Pancreas (tissue), 10 donors: ENCODE measurements at regions not wholly inside any gene's neighbourhood (a gene's known extent, or its start where the extent isn't known, plus 50 kb on each side); places are given as distances from the start of the nearest gene placed in this dataset.
A peak's percentile ranks its signal among the peaks of the same experiment; 100 is the strongest.

Source experiments
- ATAC-seq, 4 donors: fragments of 200-7000 bp; cut with Tn5 transposase; one replicate each; pipeline versions ENCODE4 v1.8.0 to v1.9.1; 2020; ENCODE audit warnings: mild to moderate bottlenecking in 4 of 4, moderate library complexity in 4 of 4
- DNase-seq, 6 donors: peaks; one replicate each; pipeline ENCODE4 v3.0.0-alpha.2; 2020
- FAIRE-seq: peaks from 2 replicates; lab custom pipeline; 2012; peaks lifted over from hg19 to GRCh38; lab: Jason Lieb, UNC
- H3K27ac ChIP-seq, 4 donors: fragments of 200-600 bp; sonication (generic); 1 replicate in 3 of 4; 2 replicates in 1 of 4; pipeline versions ENCODE4 v1.5.0 to v1.8.0; 2020
- H3K27me3 ChIP-seq, 4 donors: fragments of 200-600 bp; one replicate each; pipeline ENCODE4 v1.8.0; 2021
- H3K36me3 ChIP-seq, 3 donors: fragments of 200-600 bp; sonication (generic) in 1 of 3; one replicate each; pipeline versions ENCODE4 v1.5.0 to v1.8.0; 2020 to 2021
- H3K4me1 ChIP-seq, 3 donors: fragments of 200-600 bp; one replicate each; pipeline ENCODE4 v1.8.0; 2021
- H3K4me3 ChIP-seq, 4 donors: fragments of 200-600 bp; sonication (generic) in 2 of 4; one replicate each; pipeline versions ENCODE4 v1.5.0 to v1.8.0; 2020 to 2021
- H3K9me3 ChIP-seq, 4 donors: fragments of 200-600 bp; one replicate each; pipeline ENCODE4 v1.8.0; 2021
- CTCF ChIP-seq, 4 donors: fragments of 200-600 bp; sonication (generic) in 3 of 4; IDR thresholded peaks; one replicate each; pipeline versions ENCODE4 v1.5.0 to v1.8.0; 2021; ENCODE audit warnings: antibody characterized with exemption in 4 of 4
- WGBS, 2 donors: extraction: QIAGEN DNeasy Blood & Tissue Kit; methylation state at CpG; one replicate each; pipeline ENCODE4 v1.1.7; 2013; 5-methylcytosine and 5-hydroxymethylcytosine counted together
- intact Hi-C, 3 donors: fragments of 100-400 bp; cut with DNase I; formaldehyde crosslinking; loops; one replicate each; pipeline versions ENCODE4 v1.11.1 to v1.14.2; 2022
- donor health status: healthy with polysubstance abuse.
- donor health status: DM: no; HTN: no; CAD: no; lungs with moderate emphysema.
- donor health status: DM: no; HTN: no; CAD: no.
- donor health status: control.
- donor health status: control.
- donor health status: Bipolar disorder and iron deficiency.
- donor health status: DM: yes; HTN: yes; CAD: no.
- donor health status: DM: no; HTN: no; CAD: no.
- donor health status: DM: no; HTN: no; CAD: no.
- donor health status: DM: yes; HTN: yes; CAD: no.

GRCh38 chr4:1512051-1512737, 106.0 kb upstream of the NKX1-1 start:
- ATAC-seq = no peak
- Histone ChIP-seq H3K4me1 (no peaks in the 10 kb centered on the region), H3K4me3 (peak overlapping the region in 2 of 4 donors; percentile 21 to 38), H3K9me3 (no peaks in the 10 kb centered on the region), H3K27ac (no peak overlapping the region), H3K36me3 (no peaks in the 10 kb centered on the region), H3K27me3 (no peaks in the 10 kb centered on the region)
- no peak for FAIRE-seq
- intact Hi-C loops = loop anchor here in 1 of 3 donors (5.0 kb wide), 1 partner anchor 160 kb away; no protein-coding TSS in a partner anchor
- no peak for TF ChIP-seq CTCF (IDR thresholded peaks at IDR 0.05)
- peak in 1 of 6 donors; percentile 37 for DNase-seq
- WGBS, 2 donors = 68 to 77% methylated on average over 29 of the region's 29 CpGs

DNA sequence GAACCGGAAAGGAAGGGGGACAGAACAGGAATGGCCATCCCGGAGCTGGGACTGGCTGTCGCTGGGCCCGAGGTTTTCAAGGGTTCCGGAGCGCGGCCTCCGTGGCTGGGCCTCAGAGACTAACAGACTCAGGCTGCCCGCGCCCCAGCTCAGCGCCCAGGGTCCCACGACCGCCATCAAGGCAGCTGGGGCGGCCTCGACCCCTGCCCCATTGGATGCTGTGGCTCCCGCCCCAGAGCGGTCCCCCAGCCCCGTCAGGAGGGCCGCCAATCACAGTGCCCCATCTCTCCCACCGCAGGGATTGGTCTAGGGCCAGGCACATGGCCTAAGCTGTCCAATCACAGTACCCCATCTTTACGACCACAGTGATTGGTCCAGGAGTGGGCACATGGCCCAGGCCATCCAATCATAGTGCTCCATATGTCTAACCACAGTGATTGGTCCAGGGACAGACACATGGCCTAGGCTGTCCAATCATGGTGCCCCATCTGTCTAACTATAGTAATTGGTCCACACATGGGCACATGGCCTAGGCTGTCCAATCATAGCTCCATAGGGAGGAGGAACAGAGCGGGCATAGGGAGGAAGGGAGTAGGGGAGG, 105.3 kb upstream of the NKX1-1 start:
- H3K36me3 ChIP-seq = no peaks in the 10 kb centered on the region
- FAIRE-seq = no peak
- TF ChIP-seq CTCF (IDR thresholded peaks at IDR 0.05) = no peak
- H3K9me3 ChIP-seq = no peaks in the 10 kb centered on the region
- H3K27me3 ChIP-seq = peaks cover 0 to 4% (median 0%) of the 10 kb centered on the region in 4 donors
- no peaks in the 10 kb centered on the region for H3K4me1 ChIP-seq
- peak in 4 of 6 donors; percentile 22 to 56 (median 44) for DNase-seq
- intact Hi-C loops = loop anchor here in 1 of 3 donors (5.0 kb wide), 1 partner anchor 159 kb away; no protein-coding TSS in a partner anchor
- peak in 2 of 4 donors; percentile 64 to 78 for ATAC-seq
- WGBS, 2 donors = 88 to 90% methylated on average over 22 of the region's 22 CpGs
- H3K4me3 ChIP-seq = no peak overlapping the region
- H3K27ac ChIP-seq = no peak overlapping the region

DNA sequence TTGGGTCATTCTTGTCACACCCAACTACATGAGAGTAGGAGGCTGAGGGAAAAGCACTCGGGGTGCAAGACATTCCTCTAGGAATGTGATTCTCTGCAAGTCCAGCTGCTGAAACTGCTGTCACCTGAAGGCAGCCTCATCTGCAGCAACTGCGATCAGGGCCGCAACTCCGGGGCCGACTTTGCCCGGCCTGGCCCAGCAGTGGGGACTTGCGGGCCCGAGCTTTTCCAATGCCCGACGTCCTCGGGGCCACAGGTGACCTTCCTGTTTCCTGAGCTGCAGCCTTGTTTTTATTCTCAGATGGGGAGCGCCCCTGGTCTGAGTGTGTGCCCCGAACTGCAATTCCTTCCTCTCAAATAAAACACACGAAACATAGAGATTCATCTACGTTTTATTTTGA, 104.7 kb upstream of the NKX1-1 start:
- DNase-seq = peak in 1 of 6 donors; percentile 20
- no peak for ATAC-seq
- H3K4me3 ChIP-seq = no peak overlapping the region
- no peak overlapping the region for H3K27ac ChIP-seq
- no peaks in the 10 kb centered on the region for H3K36me3 ChIP-seq
- FAIRE-seq = no peak
- 84 to 90% methylated on average over 15 of the region's 15 CpGs for WGBS, 2 donors
- TF ChIP-seq CTCF (IDR thresholded peaks at IDR 0.05) = no peak
- intact Hi-C loops = loop anchor here in 1 of 3 donors (5.0 kb wide), 1 partner anchor 159 kb away; no protein-coding TSS in a partner anchor
- H3K27me3 ChIP-seq = peaks cover 0 to 4% (median 0%) of the 10 kb centered on the region in 4 donors
- no peaks in the 10 kb centered on the region for H3K9me3 ChIP-seq
- H3K4me1 ChIP-seq = no peaks in the 10 kb centered on the region

- ATAC-seq = no peak
- DNase-seq = no peak
- no peak for TF ChIP-seq CTCF (IDR thresholded peaks at IDR 0.05)
- intact Hi-C loops = no loop called here
- H3K27me3 ChIP-seq = peaks cover 0 to 4% (median 0%) of the 10 kb centered on the region in 4 donors
- 54 to 56% methylated on average over 9 of the region's 9 CpGs for WGBS, 2 donors
- no peaks in the 10 kb centered on the region for H3K9me3 ChIP-seq
- no peak overlapping the region for H3K27ac ChIP-seq
- H3K4me1 ChIP-seq = no peaks in the 10 kb centered on the region
- FAIRE-seq = no peak
- H3K36me3 ChIP-seq = no peaks in the 10 kb centered on the region
- no peak overlapping the region for H3K4me3 ChIP-seq
Measured at GRCh38 chr4:1509366-1509765, 103.1 kb upstream of the NKX1-1 start.
